GM23338 (cell line): ENCODE measurements at regions not wholly inside any gene's neighbourhood (a gene's known extent, or its start where the extent isn't known, plus 50 kb on each side); places are given as distances from the start of the nearest gene placed in this dataset.

Source experiments
- CREB1 ChIP-seq: fragments of 250-450 bp; sonication (Bioruptor Pico); IDR thresholded peaks from 2 replicates; pipeline ENCODE4 v1.5.0; 2020; ENCODE audit warnings: low read depth, mild to moderate bottlenecking, moderate library complexity
- NANOG ChIP-seq: IDR thresholded peaks from 2 replicates; pipeline ENCODE4 v1.6.1; 2016; ENCODE audit warnings: antibody characterized with exemption, borderline replicate concordance
- ZNF114 ChIP-seq: fragments of 250-450 bp; sonication (Bioruptor Pico); IDR thresholded peaks from 2 replicates; pipeline ENCODE4 v1.5.0; 2020; ENCODE audit warnings: mild to moderate bottlenecking, moderate library complexity
- TF ChIP-seq, protein P1 (sequence below): fragments of 250-450 bp; sonication (Bioruptor Pico); IDR thresholded peaks from 2 replicates; pipeline ENCODE4 v1.5.0; 2020; ENCODE audit warnings: mild to moderate bottlenecking, moderate library complexity
- TF ChIP-seq, protein P2 (sequence below): IDR thresholded peaks from one replicate; pipeline ENCODE4 v1.6.1; 2018; ENCODE audit warnings: antibody characterized with exemption; ENCODE audit not compliant: unreplicated experiment
- TF ChIP-seq, protein P3 (sequence below): IDR thresholded peaks from 2 replicates; pipeline ENCODE4 v1.6.1; 2016; ENCODE audit warnings: antibody characterized with exemption

DNA sequence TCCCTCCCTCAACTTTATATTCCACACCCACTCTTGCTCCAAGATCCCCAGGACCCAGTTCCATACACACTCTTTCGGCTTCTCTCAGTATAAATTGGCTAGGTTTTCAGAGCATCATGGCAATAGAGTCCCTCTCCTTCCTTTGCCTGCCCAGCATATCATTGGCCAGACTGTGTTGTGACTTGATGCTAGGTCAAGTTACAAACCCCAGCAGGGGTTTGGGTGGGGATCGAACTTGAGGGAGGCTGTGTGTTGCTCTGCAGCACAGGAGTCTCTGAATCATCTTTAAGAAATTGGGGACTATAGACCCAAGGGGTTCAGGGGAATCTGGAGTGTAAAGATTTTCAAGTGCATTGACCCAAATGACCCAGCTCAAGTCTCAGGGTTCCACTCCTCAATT lies 477.5 kb upstream of the MEIS1 start (continued):
- TF ChIP-seq, protein P1, sequence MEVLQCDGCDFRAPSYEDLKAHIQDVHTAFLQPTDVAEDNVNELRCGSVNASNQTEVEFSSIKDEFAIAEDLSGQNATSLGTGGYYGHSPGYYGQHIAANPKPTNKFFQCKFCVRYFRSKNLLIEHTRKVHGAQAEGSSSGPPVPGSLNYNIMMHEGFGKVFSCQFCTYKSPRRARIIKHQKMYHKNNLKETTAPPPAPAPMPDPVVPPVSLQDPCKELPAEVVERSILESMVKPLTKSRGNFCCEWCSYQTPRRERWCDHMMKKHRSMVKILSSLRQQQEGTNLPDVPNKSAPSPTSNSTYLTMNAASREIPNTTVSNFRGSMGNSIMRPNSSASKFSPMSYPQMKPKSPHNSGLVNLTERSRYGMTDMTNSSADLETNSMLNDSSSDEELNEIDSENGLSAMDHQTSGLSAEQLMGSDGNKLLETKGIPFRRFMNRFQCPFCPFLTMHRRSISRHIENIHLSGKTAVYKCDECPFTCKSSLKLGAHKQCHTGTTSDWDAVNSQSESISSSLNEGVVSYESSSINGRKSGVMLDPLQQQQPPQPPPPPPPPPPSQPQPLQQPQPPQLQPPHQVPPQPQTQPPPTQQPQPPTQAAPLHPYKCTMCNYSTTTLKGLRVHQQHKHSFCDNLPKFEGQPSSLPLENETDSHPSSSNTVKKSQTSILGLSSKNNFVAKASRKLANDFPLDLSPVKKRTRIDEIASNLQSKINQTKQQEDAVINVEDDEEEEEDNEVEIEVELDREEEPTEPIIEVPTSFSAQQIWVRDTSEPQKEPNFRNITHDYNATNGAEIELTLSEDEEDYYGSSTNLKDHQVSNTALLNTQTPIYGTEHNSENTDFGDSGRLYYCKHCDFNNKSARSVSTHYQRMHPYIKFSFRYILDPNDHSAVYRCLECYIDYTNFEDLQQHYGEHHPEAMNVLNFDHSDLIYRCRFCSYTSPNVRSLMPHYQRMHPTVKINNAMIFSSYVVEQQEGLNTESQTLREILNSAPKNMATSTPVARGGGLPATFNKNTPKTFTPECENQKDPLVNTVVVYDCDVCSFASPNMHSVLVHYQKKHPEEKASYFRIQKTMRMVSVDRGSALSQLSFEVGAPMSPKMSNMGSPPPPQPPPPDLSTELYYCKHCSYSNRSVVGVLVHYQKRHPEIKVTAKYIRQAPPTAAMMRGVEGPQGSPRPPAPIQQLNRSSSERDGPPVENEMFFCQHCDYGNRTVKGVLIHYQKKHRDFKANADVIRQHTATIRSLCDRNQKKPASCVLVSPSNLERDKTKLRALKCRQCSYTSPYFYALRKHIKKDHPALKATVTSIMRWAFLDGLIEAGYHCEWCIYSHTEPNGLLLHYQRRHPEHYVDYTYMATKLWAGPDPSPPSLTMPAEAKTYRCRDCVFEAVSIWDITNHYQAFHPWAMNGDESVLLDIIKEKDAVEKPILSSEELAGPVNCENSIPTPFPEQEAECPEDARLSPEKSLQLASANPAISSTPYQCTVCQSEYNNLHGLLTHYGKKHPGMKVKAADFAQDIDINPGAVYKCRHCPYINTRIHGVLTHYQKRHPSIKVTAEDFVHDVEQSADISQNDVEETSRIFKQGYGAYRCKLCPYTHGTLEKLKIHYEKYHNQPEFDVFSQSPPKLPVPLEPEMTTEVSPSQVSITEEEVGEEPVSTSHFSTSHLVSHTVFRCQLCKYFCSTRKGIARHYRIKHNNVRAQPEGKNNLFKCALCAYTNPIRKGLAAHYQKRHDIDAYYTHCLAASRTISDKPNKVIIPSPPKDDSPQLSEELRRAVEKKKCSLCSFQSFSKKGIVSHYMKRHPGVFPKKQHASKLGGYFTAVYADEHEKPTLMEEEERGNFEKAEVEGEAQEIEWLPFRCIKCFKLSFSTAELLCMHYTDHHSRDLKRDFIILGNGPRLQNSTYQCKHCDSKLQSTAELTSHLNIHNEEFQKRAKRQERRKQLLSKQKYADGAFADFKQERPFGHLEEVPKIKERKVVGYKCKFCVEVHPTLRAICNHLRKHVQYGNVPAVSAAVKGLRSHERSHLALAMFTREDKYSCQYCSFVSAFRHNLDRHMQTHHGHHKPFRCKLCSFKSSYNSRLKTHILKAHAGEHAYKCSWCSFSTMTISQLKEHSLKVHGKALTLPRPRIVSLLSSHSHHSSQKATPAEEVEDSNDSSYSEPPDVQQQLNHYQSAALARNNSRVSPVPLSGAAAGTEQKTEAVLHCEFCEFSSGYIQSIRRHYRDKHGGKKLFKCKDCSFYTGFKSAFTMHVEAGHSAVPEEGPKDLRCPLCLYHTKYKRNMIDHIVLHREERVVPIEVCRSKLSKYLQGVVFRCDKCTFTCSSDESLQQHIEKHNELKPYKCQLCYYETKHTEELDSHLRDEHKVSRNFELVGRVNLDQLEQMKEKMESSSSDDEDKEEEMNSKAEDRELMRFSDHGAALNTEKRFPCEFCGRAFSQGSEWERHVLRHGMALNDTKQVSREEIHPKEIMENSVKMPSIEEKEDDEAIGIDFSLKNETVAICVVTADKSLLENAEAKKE (CRISPR knock-in tag): no peak
- TF ChIP-seq NANOG: no peak
- TF ChIP-seq, protein P2, sequence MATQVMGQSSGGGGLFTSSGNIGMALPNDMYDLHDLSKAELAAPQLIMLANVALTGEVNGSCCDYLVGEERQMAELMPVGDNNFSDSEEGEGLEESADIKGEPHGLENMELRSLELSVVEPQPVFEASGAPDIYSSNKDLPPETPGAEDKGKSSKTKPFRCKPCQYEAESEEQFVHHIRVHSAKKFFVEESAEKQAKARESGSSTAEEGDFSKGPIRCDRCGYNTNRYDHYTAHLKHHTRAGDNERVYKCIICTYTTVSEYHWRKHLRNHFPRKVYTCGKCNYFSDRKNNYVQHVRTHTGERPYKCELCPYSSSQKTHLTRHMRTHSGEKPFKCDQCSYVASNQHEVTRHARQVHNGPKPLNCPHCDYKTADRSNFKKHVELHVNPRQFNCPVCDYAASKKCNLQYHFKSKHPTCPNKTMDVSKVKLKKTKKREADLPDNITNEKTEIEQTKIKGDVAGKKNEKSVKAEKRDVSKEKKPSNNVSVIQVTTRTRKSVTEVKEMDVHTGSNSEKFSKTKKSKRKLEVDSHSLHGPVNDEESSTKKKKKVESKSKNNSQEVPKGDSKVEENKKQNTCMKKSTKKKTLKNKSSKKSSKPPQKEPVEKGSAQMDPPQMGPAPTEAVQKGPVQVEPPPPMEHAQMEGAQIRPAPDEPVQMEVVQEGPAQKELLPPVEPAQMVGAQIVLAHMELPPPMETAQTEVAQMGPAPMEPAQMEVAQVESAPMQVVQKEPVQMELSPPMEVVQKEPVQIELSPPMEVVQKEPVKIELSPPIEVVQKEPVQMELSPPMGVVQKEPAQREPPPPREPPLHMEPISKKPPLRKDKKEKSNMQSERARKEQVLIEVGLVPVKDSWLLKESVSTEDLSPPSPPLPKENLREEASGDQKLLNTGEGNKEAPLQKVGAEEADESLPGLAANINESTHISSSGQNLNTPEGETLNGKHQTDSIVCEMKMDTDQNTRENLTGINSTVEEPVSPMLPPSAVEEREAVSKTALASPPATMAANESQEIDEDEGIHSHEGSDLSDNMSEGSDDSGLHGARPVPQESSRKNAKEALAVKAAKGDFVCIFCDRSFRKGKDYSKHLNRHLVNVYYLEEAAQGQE: no peak
- TF ChIP-seq CREB1 (CRISPR knock-in tag): no peak
- TF ChIP-seq, protein P3, sequence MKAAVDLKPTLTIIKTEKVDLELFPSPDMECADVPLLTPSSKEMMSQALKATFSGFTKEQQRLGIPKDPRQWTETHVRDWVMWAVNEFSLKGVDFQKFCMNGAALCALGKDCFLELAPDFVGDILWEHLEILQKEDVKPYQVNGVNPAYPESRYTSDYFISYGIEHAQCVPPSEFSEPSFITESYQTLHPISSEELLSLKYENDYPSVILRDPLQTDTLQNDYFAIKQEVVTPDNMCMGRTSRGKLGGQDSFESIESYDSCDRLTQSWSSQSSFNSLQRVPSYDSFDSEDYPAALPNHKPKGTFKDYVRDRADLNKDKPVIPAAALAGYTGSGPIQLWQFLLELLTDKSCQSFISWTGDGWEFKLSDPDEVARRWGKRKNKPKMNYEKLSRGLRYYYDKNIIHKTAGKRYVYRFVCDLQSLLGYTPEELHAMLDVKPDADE: no peak
- TF ChIP-seq ZNF114 (CRISPR knock-in tag): no peak
